ENCODE measurements at regions not wholly inside any gene's neighbourhood (a gene's known extent, or its start where the extent isn't known, plus 50 kb on each side); places are given as distances from the start of the nearest gene placed in this dataset.

GRCh38 chr4:167380964-167381363, 146.7 kb upstream of the SPOCK3 start:
- no peak overlapping the region for H3K4me3 ChIP-seq (ENCODE audit: low read length)
- H3K4me3 Mint-ChIP-seq: no peak overlapping the region
- no peak overlapping the region for H3K27ac Mint-ChIP-seq
- no peak for DNase-seq
- H3K27ac ChIP-seq (ENCODE audit: low read depth, low read length): no peak overlapping the region
- 88 to 91% methylated on average over 1 to 3 of the region's 4 CpGs for WGBS, 2 experiments (ENCODE audit: insufficient coverage in 1 of 2, insufficient read length in 1 of 2)
- H3K9me3 ChIP-seq (ENCODE audit: control insufficient read depth, low read length): no peaks in the 10 kb centered on the region
- no peaks in the 10 kb centered on the region for H3K4me1 ChIP-seq (ENCODE audit: control insufficient read depth, insufficient read depth, low read length)
- H3K4me1 Mint-ChIP-seq: no peaks in the 10 kb centered on the region
- H3K36me3 ChIP-seq (ENCODE audit: control insufficient read depth, insufficient read depth, low read length): no peaks in the 10 kb centered on the region
- H3K27me3 ChIP-seq (ENCODE audit: control insufficient read depth, insufficient read depth, low read length, poor library complexity, severe bottlenecking): no peaks in the 10 kb centered on the region
- TF ChIP-seq, protein P1, sequence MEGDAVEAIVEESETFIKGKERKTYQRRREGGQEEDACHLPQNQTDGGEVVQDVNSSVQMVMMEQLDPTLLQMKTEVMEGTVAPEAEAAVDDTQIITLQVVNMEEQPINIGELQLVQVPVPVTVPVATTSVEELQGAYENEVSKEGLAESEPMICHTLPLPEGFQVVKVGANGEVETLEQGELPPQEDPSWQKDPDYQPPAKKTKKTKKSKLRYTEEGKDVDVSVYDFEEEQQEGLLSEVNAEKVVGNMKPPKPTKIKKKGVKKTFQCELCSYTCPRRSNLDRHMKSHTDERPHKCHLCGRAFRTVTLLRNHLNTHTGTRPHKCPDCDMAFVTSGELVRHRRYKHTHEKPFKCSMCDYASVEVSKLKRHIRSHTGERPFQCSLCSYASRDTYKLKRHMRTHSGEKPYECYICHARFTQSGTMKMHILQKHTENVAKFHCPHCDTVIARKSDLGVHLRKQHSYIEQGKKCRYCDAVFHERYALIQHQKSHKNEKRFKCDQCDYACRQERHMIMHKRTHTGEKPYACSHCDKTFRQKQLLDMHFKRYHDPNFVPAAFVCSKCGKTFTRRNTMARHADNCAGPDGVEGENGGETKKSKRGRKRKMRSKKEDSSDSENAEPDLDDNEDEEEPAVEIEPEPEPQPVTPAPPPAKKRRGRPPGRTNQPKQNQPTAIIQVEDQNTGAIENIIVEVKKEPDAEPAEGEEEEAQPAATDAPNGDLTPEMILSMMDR (conservative IDR thresholded peaks at IDR 0.05): no peak
- peaks cover 15% of the 10 kb centered on the region for H3K27me3 Mint-ChIP-seq (ENCODE audit: insufficient read depth)
- no peaks in the 10 kb centered on the region for H3K9me3 Mint-ChIP-seq
- H3K36me3 Mint-ChIP-seq (ENCODE audit: low read depth): no peaks in the 10 kb centered on the region
- no peak overlapping the region for H3K9ac ChIP-seq (ENCODE audit: extremely low read depth, low read length, poor library complexity, severe bottlenecking)

- WGBS, 2 experiments (ENCODE audit: insufficient coverage in 1 of 2, insufficient read length in 1 of 2): 82 to 87% methylated on average over 2 of the region's 2 CpGs
- Histone ChIP-seq H3K27ac (ENCODE audit: low read depth, low read length) (no peak overlapping the region), H3K4me1 (ENCODE audit: control insufficient read depth, insufficient read depth, low read length) (no peaks in the 10 kb centered on the region), H3K9ac (ENCODE audit: extremely low read depth, low read length, poor library complexity, severe bottlenecking) (no peak overlapping the region), H3K9me3 (ENCODE audit: control insufficient read depth, low read length) (no peaks in the 10 kb centered on the region), H3K4me3 (ENCODE audit: low read length) (no peak overlapping the region), H3K27me3 (ENCODE audit: control insufficient read depth, insufficient read depth, low read length, poor library complexity, severe bottlenecking) (no peaks in the 10 kb centered on the region), H3K36me3 (ENCODE audit: control insufficient read depth, insufficient read depth, low read length) (no peaks in the 10 kb centered on the region)
- Mint-ChIP-seq H3K27ac (no peak overlapping the region), H3K4me1 (no peaks in the 10 kb centered on the region), H3K36me3 (ENCODE audit: low read depth) (no peaks in the 10 kb centered on the region), H3K9me3 (no peaks in the 10 kb centered on the region), H3K4me3 (no peak overlapping the region), H3K27me3 (ENCODE audit: insufficient read depth) (peaks cover 31% of the 10 kb centered on the region)
- TF ChIP-seq, protein P1 (conservative IDR thresholded peaks at IDR 0.05): no peak
- no peak for DNase-seq
Observed at GRCh38 chr4:167383291-167383690, 149.0 kb upstream of the SPOCK3 start.

DNA sequence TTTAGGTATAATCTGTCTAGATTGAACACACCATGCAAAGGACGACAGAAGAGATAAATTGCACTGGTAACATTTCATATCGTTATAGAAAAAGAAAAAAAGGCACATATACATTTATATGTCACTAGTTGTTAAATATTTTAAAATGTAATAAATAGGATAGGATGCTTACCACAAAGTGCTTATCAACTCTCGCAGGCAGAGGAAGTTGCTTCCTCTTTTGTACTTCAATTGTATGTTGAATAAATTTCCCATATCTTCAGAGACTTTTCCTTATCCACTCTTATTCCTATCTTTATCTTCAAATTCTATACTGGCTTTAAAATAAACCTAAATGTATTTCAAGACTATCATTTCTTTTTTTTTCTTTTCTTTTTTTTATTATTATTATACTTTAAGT, 163.3 kb upstream of the SPOCK3 start:
- Mint-ChIP-seq H3K36me3 (ENCODE audit: low read depth) (no peaks in the 10 kb centered on the region), H3K27me3 (ENCODE audit: insufficient read depth) (peaks cover 15% of the 10 kb centered on the region), H3K4me1 (no peaks in the 10 kb centered on the region), H3K27ac (no peak overlapping the region), H3K9me3 (no peaks in the 10 kb centered on the region), H3K4me3 (no peak overlapping the region)
- Histone ChIP-seq H3K4me1 (ENCODE audit: control insufficient read depth, insufficient read depth, low read length) (no peaks in the 10 kb centered on the region), H3K4me3 (ENCODE audit: low read length) (no peak overlapping the region), H3K27me3 (ENCODE audit: control insufficient read depth, insufficient read depth, low read length, poor library complexity, severe bottlenecking) (peaks cover 5% of the 10 kb centered on the region), H3K36me3 (ENCODE audit: control insufficient read depth, insufficient read depth, low read length) (no peaks in the 10 kb centered on the region), H3K9ac (ENCODE audit: extremely low read depth, low read length, poor library complexity, severe bottlenecking) (no peak overlapping the region), H3K27ac (ENCODE audit: low read depth, low read length) (no peak overlapping the region), H3K9me3 (ENCODE audit: control insufficient read depth, low read length) (no peaks in the 10 kb centered on the region)
- TF ChIP-seq, protein P1 (conservative IDR thresholded peaks at IDR 0.05): no peak
- no peak for DNase-seq
- 100% methylated on average over 1 of the region's 3 CpGs; no CpG with 5 or more reads in 1 of the 2 experiments for WGBS, 2 experiments (ENCODE audit: insufficient coverage in 1 of 2, insufficient read length in 1 of 2)

Data from endodermal cell (in vitro differentiated cells).